GM19240 (cell line): ENCODE measurements at regions not wholly inside any gene's neighbourhood (a gene's known extent, or its start where the extent isn't known, plus 50 kb on each side); places are given as distances from the start of the nearest gene placed in this dataset.
A peak's percentile ranks its signal among the peaks of the same experiment; 100 is the strongest.

Source experiments
- DNase-seq: peaks from one replicate; pipeline ENCODE4 v3.0.0; 2011; ENCODE audit warnings: low spot score; ENCODE audit not compliant: insufficient read length

GRCh38 chr10:30793093-30793492 lies 163.5 kb upstream of the LYZL2 start:
- no peak for DNase-seq

- DNase-seq: no peak
These were observed 162.5 kb upstream of the LYZL2 start for GRCh38 chr10:30792025-30792424.

- DNase-seq: no peak
These were observed 161.7 kb upstream of the LYZL2 start for GRCh38 chr10:30791197-30791611.

- DNase-seq: no peak
These were observed 160.3 kb upstream of the LYZL2 start for GRCh38 chr10:30789806-30790205.

- no peak for DNase-seq
These were observed 158.8 kb upstream of the LYZL2 start for GRCh38 chr10:30788307-30788706.

- DNase-seq: no peak
These were observed 157.4 kb upstream of the LYZL2 start for GRCh38 chr10:30786906-30787305.

- DNase-seq: no peak
These were observed 156.6 kb upstream of the LYZL2 start for GRCh38 chr10:30786131-30786530.

- no peak for DNase-seq
These were observed 155.5 kb upstream of the LYZL2 start for GRCh38 chr10:30784897-30785605.

- no peak for DNase-seq
These were observed 155.0 kb upstream of the LYZL2 start for GRCh38 chr10:30784524-30784896.

GRCh38 chr10:30783939-30784501 lies 154.5 kb upstream of the LYZL2 start:
- DNase-seq: peak; percentile 88

- DNase-seq: no peak
These were observed 153.2 kb upstream of the LYZL2 start for GRCh38 chr10:30782537-30783461.

GRCh38 chr10:30782157-30782536 lies 152.6 kb upstream of the LYZL2 start:
- DNase-seq: no peak

- no peak for DNase-seq
These were observed 152.1 kb upstream of the LYZL2 start for GRCh38 chr10:30781670-30782121.

GRCh38 chr10:30778769-30779168 lies 149.2 kb upstream of the LYZL2 start:
- DNase-seq: no peak

GRCh38 chr10:30775779-30776591 lies 146.4 kb upstream of the LYZL2 start:
- DNase-seq: no peak

GRCh38 chr10:30774261-30774660 lies 144.7 kb upstream of the LYZL2 start:
- no peak for DNase-seq

- no peak for DNase-seq
These were observed 143.9 kb upstream of the LYZL2 start for GRCh38 chr10:30773501-30773900.

- no peak for DNase-seq
These were observed 141.3 kb upstream of the LYZL2 start for GRCh38 chr10:30770816-30771215.

- DNase-seq: no peak
These were observed 140.7 kb upstream of the LYZL2 start for GRCh38 chr10:30770229-30770628.

- no peak for DNase-seq
These were observed 139.8 kb upstream of the LYZL2 start for GRCh38 chr10:30769361-30769760.

- DNase-seq: no peak
These were observed 136.1 kb upstream of the LYZL2 start for GRCh38 chr10:30765616-30766015.
